ELR (cell line): ENCODE measurements at regions not wholly inside any gene's neighbourhood (a gene's known extent, or its start where the extent isn't known, plus 50 kb on each side); places are given as distances from the start of the nearest gene placed in this dataset.
A peak's percentile ranks its signal among the peaks of the same experiment; 100 is the strongest.
"Not testable (repeated sequence)": the region's sequence is repeated elsewhere in the genome, so short reads cannot be mapped to it uniquely, and the experiment has no call there.

Source experiments
- DNase-seq: peaks from one replicate; pipeline ENCODE4 v3.0.0-alpha.2; 2015; ENCODE audit warnings: low read depth

GRCh38 chr2:223181561-223181960 is 129.6 kb downstream of the KCNE4 start:
- no peak for DNase-seq

GRCh38 chr2:223182356-223182755 is 130.4 kb downstream of the KCNE4 start:
- no peak for DNase-seq

- no peak for DNase-seq
Observed at GRCh38 chr2:223185638-223186037, 133.6 kb downstream of the KCNE4 start.

GRCh38 chr2:223187256-223187655 is 135.3 kb downstream of the KCNE4 start:
- DNase-seq, result no peak

GRCh38 chr2:223190561-223191206 is 138.7 kb downstream of the KCNE4 start:
- not testable (repeated sequence) for DNase-seq

- DNase-seq, result no peak
Observed at GRCh38 chr2:223196331-223196730, 144.3 kb downstream of the KCNE4 start.

- DNase-seq, result no peak
Observed at GRCh38 chr2:223197046-223197445, 145.1 kb downstream of the KCNE4 start.

- no peak for DNase-seq
Observed at GRCh38 chr2:223199531-223200515, 147.8 kb downstream of the KCNE4 start.

- DNase-seq, result peak; percentile 47
Observed at GRCh38 chr2:223203971-223204929, 152.3 kb downstream of the KCNE4 start.

GRCh38 chr2:223210489-223210888 is 158.5 kb downstream of the KCNE4 start:
- no peak for DNase-seq

- DNase-seq, result no peak
Observed at GRCh38 chr2:223214394-223215253, 162.6 kb downstream of the KCNE4 start.

GRCh38 chr2:223215254-223215516 is 163.2 kb downstream of the KCNE4 start:
- no peak for DNase-seq

GRCh38 chr2:223217373-223217772 is 165.4 kb downstream of the KCNE4 start:
- no peak for DNase-seq

- no peak for DNase-seq
Observed at GRCh38 chr2:223218587-223219178, 166.7 kb downstream of the KCNE4 start.

GRCh38 chr2:223219872-223220657 is 168.1 kb downstream of the KCNE4 start:
- no peak for DNase-seq

GRCh38 chr2:223220658-223220925 is 168.6 kb downstream of the KCNE4 start:
- no peak for DNase-seq

GRCh38 chr2:223221139-223221835 is 169.3 kb downstream of the KCNE4 start:
- DNase-seq, result no peak

- DNase-seq, result peak; percentile 41
Observed at GRCh38 chr2:223222397-223222796, 170.4 kb downstream of the KCNE4 start.

GRCh38 chr2:223223156-223223555 is 171.2 kb downstream of the KCNE4 start:
- DNase-seq, result no peak

GRCh38 chr2:223225266-223225665 is 173.3 kb downstream of the KCNE4 start:
- no peak for DNase-seq
